ENCODE measurements at regions not wholly inside any gene's neighbourhood (a gene's known extent, or its start where the extent isn't known, plus 50 kb on each side); places are given as distances from the start of the nearest gene placed in this dataset.
"Not testable (repeated sequence)": the region's sequence is repeated elsewhere in the genome, so short reads cannot be mapped to it uniquely, and the experiment has no call there.

- no peaks in the 10 kb centered on the region for H3K4me1 Mint-ChIP-seq
- ATAC-seq = no peak
Observed at GRCh38 chr4:79575709-79576428, 167.8 kb upstream of the GK2 start.

GRCh38 chr4:79574741-79575451, 166.9 kb upstream of the GK2 start:
- no peak overlapping the region for H3K4me3 Mint-ChIP-seq
- no peaks in the 10 kb centered on the region for H3K9me3 Mint-ChIP-seq (ENCODE audit: low read depth)
- no peak overlapping the region for H3K27ac Mint-ChIP-seq
- ATAC-seq (no peak), DNase-seq (no peak)
- no peaks in the 10 kb centered on the region for H3K36me3 Mint-ChIP-seq
- CTCF ChIA-PET = interaction anchor here (1.6 kb wide), 1 partner anchor 622 kb away, joined by 5 read pairs; no protein-coding TSS in a partner anchor
- H3K27me3 Mint-ChIP-seq = no peaks in the 10 kb centered on the region
- no peaks in the 10 kb centered on the region for H3K4me1 Mint-ChIP-seq

More at GRCh38 chr4:79575709-79576428, 167.8 kb upstream of the GK2 start:
- no peak overlapping the region for H3K27ac Mint-ChIP-seq
- CTCF ChIA-PET = interaction anchor here (1.6 kb wide), 1 partner anchor 623 kb away, joined by 5 read pairs; no protein-coding TSS in a partner anchor
- no peaks in the 10 kb centered on the region for H3K9me3 Mint-ChIP-seq (ENCODE audit: low read depth)
- no peak for DNase-seq
- H3K4me3 Mint-ChIP-seq = no peak overlapping the region
- no peaks in the 10 kb centered on the region for H3K27me3 Mint-ChIP-seq
- H3K36me3 Mint-ChIP-seq = no peaks in the 10 kb centered on the region

DNA sequence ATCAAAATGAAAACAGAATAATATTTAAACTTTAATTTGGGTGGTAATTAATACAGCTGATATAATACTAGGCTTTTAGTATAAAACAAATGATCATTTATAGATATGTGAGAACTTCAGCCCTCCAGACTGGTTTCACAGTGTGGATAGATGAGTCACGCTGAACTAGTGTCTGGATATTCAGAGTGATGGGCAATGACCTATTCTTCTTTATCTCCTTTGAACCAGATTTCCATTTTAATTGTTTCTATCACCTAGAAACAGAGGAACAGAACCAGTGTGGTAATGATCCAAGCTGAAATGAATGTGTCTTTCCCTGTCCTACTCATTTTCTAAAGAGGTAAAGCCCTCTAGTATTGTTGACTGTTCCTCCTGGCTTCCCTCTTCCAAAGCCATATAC, 155.2 kb upstream of the GK2 start:
- ATAC-seq (no peak), DNase-seq (no peak)
- CTCF ChIA-PET = no interaction called here
- Mint-ChIP-seq H3K27me3 (no peaks in the 10 kb centered on the region), H3K27ac (no peak overlapping the region), H3K9me3 (ENCODE audit: low read depth) (no peaks in the 10 kb centered on the region), H3K4me1 (no peaks in the 10 kb centered on the region), H3K4me3 (no peak overlapping the region), H3K36me3 (no peaks in the 10 kb centered on the region)

- ATAC-seq = no peak
- CTCF ChIA-PET = no interaction called here
Observed at GRCh38 chr4:79561751-79562150, 153.7 kb upstream of the GK2 start.

GRCh38 chr4:79559398-79559797, 151.4 kb upstream of the GK2 start:
- H3K4me1 Mint-ChIP-seq; H3K9me3 Mint-ChIP-seq (ENCODE audit: low read depth); DNase-seq; H3K4me3 Mint-ChIP-seq; H3K27me3 Mint-ChIP-seq; H3K36me3 Mint-ChIP-seq; H3K27ac Mint-ChIP-seq; ATAC-seq; CTCF ChIA-PET: not testable (repeated sequence)

More at GRCh38 chr4:79561751-79562150, 153.7 kb upstream of the GK2 start:
- Mint-ChIP-seq H3K4me3 (no peak overlapping the region), H3K36me3 (no peaks in the 10 kb centered on the region), H3K27me3 (no peaks in the 10 kb centered on the region), H3K27ac (no peak overlapping the region), H3K9me3 (ENCODE audit: low read depth) (no peaks in the 10 kb centered on the region), H3K4me1 (no peaks in the 10 kb centered on the region)
- DNase-seq = no peak

- ATAC-seq (no peak), DNase-seq (no peak)
- H3K4me3 Mint-ChIP-seq = no peak overlapping the region
- no peaks in the 10 kb centered on the region for H3K4me1 Mint-ChIP-seq
- no peaks in the 10 kb centered on the region for H3K9me3 Mint-ChIP-seq (ENCODE audit: low read depth)
- H3K27me3 Mint-ChIP-seq = no peaks in the 10 kb centered on the region
- CTCF ChIA-PET = no interaction called here
- no peaks in the 10 kb centered on the region for H3K36me3 Mint-ChIP-seq
- no peak overlapping the region for H3K27ac Mint-ChIP-seq
Observed at GRCh38 chr4:79552311-79552710, 144.3 kb upstream of the GK2 start.

DNA sequence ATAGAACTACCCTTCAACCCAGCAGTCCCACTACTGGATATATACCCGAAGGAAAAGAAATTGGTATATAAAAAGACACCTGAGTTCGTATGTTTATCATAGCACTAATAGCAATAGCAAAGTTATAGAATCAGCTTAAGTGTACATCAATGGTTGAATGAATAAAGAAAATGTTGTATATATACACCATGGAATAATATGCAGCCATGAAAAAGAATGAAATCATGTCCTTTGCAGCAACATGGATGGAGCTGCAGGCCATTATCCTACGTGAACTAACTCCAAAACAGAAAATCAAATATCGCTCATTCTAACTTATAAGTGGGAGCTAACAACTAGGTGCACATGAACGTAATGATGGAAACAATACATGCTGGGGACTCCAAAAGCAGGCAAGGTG, 143.5 kb upstream of the GK2 start:
- Mint-ChIP-seq H3K27ac (no peak overlapping the region), H3K36me3 (no peaks in the 10 kb centered on the region)

GRCh38 chr4:79547851-79548250, 139.8 kb upstream of the GK2 start:
- H3K4me1 Mint-ChIP-seq = no peaks in the 10 kb centered on the region
- H3K9me3 Mint-ChIP-seq (ENCODE audit: low read depth) = no peaks in the 10 kb centered on the region
- no peaks in the 10 kb centered on the region for H3K36me3 Mint-ChIP-seq
- DNase-seq (no peak), ATAC-seq (no peak)
- no peak overlapping the region for H3K27ac Mint-ChIP-seq
- CTCF ChIA-PET = no interaction called here
- H3K4me3 Mint-ChIP-seq = no peak overlapping the region
- no peaks in the 10 kb centered on the region for H3K27me3 Mint-ChIP-seq

More for the DNA sequence above, 143.5 kb upstream of the GK2 start:
- CTCF ChIA-PET = no interaction called here
- no peak for DNase-seq
- Mint-ChIP-seq H3K4me3 (no peak overlapping the region), H3K4me1 (no peaks in the 10 kb centered on the region), H3K9me3 (ENCODE audit: low read depth) (no peaks in the 10 kb centered on the region), H3K27me3 (no peaks in the 10 kb centered on the region)
- no peak for ATAC-seq

DNA sequence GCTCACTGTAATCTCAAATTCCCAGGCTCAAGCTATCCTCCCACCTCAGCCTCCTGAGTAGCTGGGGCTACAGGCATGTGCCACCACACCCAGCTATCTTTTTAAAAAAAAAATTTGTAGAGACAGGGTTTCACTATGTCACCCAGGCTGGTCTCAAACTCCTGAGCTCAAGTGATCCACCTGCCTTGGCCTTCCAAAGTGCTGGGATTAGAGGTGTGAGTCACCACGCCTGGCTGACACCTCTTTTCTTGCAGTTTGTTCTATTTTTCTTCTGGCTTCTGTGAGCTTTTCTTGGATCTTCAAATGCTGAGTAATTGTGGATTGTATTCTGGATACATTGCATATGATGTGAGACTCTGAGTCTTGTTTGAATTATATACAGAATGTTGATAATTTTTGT, 137.3 kb upstream of the GK2 start:
- H3K9me3 Mint-ChIP-seq (ENCODE audit: low read depth); H3K27me3 Mint-ChIP-seq; ATAC-seq; H3K4me1 Mint-ChIP-seq; DNase-seq; H3K27ac Mint-ChIP-seq; H3K36me3 Mint-ChIP-seq; H3K4me3 Mint-ChIP-seq; CTCF ChIA-PET: not testable (repeated sequence)

DNA sequence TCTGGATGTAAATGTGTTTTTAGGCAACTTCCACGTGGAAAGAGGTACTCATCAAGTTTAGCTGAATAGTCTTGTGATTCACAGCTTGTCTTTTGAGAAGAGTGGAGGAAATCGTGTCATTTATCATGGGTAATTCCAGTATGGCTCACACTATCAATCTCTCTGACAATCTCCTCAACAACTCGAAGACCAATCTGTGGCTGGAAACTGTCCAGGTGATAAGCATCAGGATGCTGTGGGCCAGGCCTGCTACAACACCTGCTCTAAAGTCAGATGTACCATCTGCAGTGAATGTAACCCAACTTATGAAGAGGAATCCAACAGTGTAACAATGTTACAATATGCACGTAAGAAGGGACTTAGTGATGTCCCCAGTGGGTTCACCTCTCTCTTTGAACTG, 132.1 kb upstream of the GK2 start:
- Mint-ChIP-seq H3K4me3 (no peak overlapping the region), H3K9me3 (ENCODE audit: low read depth) (no peaks in the 10 kb centered on the region), H3K36me3 (no peaks in the 10 kb centered on the region), H3K27ac (no peak overlapping the region), H3K27me3 (no peaks in the 10 kb centered on the region), H3K4me1 (no peaks in the 10 kb centered on the region)
- DNase-seq (no peak), ATAC-seq (no peak)
- CTCF ChIA-PET = no interaction called here

GRCh38 chr4:79535516-79535915, 127.5 kb upstream of the GK2 start:
- Mint-ChIP-seq H3K9me3 (ENCODE audit: low read depth) (no peaks in the 10 kb centered on the region), H3K27ac (no peak overlapping the region), H3K27me3 (no peaks in the 10 kb centered on the region), H3K4me3 (no peak overlapping the region), H3K36me3 (no peaks in the 10 kb centered on the region), H3K4me1 (no peaks in the 10 kb centered on the region)
- ATAC-seq (no peak), DNase-seq (no peak)
- CTCF ChIA-PET = no interaction called here

DNA sequence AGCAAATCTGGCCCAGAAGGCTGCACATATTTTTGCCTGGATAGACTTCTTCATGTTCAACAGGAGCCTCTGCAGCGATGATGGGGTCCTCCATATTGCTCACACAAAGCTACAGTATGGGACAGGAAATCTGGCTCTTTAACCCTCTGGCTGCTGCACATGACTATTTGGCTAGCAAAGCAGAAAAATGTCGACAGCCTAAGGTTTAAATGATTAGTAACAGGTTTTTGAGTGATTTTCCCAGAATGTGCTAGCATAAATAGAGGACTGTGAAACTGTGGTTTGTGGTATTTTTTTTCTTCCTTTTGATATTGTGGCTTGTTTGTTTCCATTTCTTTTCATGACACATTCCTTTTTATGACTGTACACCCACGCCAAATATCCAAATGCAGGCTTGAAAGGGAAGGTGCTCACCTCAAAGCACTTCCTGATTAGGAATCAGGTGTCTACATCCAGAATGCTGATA, 120.2 kb upstream of the GK2 start:
- H3K4me1 Mint-ChIP-seq = peaks cover 3% of the 10 kb centered on the region
- H3K27me3 Mint-ChIP-seq = no peaks in the 10 kb centered on the region
- no peak overlapping the region for H3K4me3 Mint-ChIP-seq
- H3K27ac Mint-ChIP-seq = no peak overlapping the region
- H3K36me3 Mint-ChIP-seq = no peaks in the 10 kb centered on the region
- ATAC-seq = no peak
- peaks cover 3% of the 10 kb centered on the region for H3K9me3 Mint-ChIP-seq (ENCODE audit: low read depth)
- CTCF ChIA-PET = no interaction called here
- DNase-seq = no peak

DNA sequence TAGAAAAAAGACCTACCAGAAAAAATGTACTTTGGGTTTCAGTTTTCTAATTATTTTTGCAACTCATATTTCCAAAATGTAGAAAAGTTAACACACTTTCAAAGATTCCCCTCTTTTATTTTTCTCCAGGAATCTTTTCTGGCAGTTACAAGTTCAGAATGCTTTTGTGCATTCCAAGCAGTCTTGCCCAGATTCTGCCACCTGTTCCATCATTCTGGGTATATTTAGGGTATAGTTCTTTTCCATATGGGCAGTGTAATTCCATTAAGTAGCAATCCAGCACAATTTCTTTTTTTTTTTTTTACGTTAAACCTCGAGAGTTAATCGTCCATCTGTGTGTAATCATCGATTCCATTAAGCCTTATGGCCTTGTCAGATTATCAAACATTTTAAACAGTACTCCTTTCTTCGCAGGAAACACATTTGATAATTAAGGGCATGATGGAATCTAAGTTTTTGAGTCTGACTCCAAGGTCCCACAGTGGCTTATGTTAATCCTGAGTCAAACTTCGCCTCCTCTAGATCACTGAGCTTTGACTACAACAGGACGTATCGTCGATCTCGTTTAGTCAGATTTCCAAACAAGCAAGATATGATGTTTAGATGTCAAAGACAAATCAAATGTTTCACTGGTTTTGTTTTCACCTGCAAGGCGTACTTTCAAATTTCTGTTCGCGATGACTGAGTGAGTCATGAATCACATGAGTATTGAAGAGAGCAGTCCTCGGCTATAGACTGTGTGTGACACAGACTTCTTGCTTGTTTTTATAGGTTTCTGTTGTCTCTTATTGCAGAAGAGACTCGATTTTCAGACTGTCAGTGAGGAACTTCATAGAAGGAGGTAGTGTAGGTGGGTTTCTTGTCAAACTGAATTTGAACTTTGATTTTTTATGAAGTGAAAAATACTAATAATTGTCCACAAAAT, 118.9 kb upstream of the GK2 start:
- Mint-ChIP-seq H3K27me3 (no peaks in the 10 kb centered on the region), H3K27ac (no peak overlapping the region), H3K4me1 (peaks cover 3% of the 10 kb centered on the region), H3K9me3 (ENCODE audit: low read depth) (peaks cover 3% of the 10 kb centered on the region), H3K4me3 (no peak overlapping the region), H3K36me3 (no peaks in the 10 kb centered on the region)
- no peak for ATAC-seq
- CTCF ChIA-PET = no interaction called here
- no peak for DNase-seq

Data from activated CD8-positive, alpha-beta memory T cell treated with anti-CD3 and anti-CD28 coated beads, Interleukin-2, amount 10 ng/mL, durations not matched to agents 7 days and 5 days (primary cell).